GM19467 (cell line): ENCODE measurements at regions not wholly inside any gene's neighbourhood (a gene's known extent, or its start where the extent isn't known, plus 50 kb on each side); places are given as distances from the start of the nearest gene placed in this dataset.
"Not testable (repeated sequence)": the region's sequence is repeated elsewhere in the genome, so short reads cannot be mapped to it uniquely, and the experiment has no call there.

Experiments used
- ATAC-seq: cut with Tn5 transposase; IDR thresholded peaks from one replicate; pipeline ENCODE4 v1.9.1; 2021; ENCODE audit warnings: mild to moderate bottlenecking, moderate library complexity; ENCODE audit not compliant: unreplicated experiment

- ATAC-seq, result no peak
Measured at GRCh38 chr11:106482917-106483785, 405.7 kb downstream of the AASDHPPT start.

DNA sequence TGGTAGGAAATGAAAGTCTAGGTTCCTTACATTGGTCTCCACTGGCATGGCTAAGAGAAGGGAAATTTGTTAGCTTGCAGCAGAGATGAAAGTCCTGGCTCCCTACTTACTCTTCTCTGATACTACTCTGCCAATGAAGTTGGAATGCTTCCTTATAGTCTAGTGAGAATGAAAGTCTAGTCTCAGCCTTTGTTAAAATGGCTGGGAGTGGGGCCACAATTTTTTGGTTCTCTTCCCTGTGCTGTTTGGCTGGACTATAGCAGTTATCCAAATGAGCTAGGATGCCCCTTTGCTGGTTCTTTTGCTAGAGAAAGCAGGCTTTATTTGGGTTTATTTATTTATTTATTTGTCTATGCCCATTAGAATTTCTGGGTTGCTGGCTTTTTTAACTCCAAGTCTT, 414.3 kb downstream of the AASDHPPT start:
- no peak for ATAC-seq

DNA sequence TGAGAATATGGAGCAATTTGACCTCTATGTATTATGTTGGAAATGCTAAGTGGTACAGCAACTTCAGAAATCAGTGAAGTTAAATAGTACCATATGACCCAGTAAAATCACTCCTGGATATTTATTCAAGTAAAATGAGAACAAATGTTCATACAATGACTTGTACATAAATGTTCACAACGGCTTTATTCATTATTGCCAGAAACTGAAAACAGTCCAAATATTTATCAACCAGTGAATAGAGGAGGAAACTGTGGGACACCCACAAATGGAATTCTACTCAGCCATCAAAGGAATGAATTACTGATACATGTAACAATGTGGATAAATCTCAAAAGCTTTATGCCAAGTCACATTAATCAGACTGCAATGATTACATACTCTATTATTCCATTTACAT, 416.3 kb downstream of the AASDHPPT start:
- no peak for ATAC-seq

DNA sequence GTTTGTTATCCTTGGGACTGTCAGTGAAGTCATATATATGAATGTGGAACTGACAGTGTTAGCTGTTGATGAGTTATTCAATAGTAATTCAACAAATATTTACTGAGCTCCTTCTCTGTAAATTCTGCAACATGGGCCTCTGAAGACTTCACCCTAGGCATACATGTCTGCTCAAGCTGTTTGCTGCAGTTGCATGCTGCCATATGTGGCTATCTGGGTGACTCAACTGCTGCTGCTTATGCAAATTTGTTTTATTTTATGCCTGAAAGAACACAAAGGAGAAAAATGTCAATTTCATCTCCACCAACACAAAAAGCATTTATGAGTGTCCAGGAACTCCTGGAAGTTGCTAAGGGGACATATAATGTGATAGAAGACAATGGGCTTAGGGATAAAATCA, 417.6 kb downstream of the AASDHPPT start:
- no peak for ATAC-seq

DNA sequence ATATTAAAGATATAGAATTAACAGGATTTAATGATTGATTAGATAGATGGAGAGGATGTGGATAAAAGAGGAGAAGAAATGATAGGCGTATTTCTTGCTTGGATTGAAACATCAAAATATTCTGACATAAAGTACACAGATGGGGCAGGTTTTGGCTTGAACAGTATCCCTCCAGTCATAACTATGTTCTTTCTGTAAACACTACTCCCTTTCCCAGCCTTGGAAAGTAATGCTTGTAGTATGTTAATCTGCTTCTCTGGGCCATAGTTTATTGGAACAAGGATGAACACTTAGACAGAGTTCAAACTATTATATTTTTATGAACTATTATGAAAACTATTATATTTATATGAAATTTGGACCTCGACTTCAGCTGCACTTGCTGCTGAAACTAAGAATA, 419.2 kb downstream of the AASDHPPT start:
- no peak for ATAC-seq

DNA sequence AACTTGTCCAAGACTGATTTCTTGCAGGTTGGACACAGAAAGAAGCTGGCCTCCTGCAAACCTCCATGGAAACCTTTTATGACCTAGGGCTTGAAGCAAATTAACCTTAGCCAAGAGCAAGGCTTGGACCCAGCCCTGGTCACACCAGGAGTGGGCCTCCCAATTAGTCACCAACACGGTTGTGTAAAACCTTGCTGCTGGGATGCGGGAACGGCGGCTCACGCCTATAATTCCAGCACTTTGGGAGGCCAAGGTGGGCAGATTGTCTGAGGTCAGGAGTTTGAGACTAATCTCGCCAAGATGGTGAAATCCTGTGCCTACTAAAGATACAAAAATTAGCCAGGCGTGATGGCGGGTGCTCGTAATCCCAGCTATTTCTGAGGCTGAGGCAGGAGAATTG, 419.9 kb downstream of the AASDHPPT start:
- no peak for ATAC-seq

- no peak for ATAC-seq
Measured at GRCh38 chr11:106497822-106498221, 420.4 kb downstream of the AASDHPPT start.

- no peak for ATAC-seq
Measured at GRCh38 chr11:106503901-106504300, 426.4 kb downstream of the AASDHPPT start.

GRCh38 chr11:106507645-106508306, 430.3 kb downstream of the AASDHPPT start:
- ATAC-seq, result no peak

DNA sequence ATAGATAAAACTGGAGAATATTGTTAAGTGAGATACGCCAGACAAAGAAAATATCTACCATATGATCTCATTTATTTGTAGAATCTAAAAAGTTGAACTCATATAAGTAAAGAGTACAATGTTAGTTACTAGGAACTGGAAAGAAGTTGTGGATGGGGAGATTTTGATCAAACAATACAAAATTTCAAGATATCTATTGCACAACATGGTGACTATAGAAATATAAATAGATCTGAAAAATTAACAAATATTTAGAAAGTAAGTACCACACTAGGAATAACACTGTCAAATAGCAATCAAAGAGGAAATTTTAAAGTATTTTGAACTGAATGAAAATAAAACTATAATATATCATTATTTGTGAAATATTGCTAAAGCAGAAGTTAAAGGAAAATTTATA, 437.2 kb downstream of the AASDHPPT start:
- ATAC-seq, result no peak

GRCh38 chr11:106517426-106517825, 440.0 kb downstream of the AASDHPPT start:
- no peak for ATAC-seq

DNA sequence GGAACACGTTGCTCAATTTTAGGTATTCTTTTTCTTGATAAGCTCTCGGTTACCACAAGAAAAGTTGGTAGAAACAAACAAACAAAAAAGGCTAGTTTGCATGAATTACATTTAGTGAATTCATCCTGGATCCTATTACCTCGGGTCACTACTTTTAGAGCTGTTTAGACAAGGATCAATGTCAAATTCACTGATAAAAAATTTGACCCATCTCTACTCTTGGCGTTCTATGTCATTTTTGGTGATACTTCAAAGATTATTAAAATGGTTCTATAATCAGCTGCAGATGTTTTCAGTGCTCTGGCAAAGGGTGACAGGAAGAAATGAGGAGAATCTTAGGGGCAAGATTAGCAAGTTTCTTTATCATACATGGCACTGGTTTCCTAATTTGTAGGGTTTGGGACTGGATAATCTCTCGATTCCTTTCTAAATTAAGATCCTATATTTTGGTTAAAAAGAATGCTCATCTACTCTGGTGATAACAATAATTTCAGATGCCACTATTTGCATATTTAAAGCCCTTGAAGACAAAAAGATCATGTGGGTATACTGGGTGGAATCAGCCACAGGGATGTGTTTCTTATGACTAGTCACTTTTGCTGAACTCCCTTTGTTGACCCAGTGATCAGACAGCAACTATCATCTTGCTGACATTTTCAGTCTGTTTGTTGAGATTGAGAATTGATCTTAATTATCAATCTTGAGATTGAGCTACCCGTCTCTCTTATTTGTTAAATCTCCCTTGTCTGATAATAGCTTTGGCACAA, 442.9 kb downstream of the AASDHPPT start:
- ATAC-seq, result no peak

- ATAC-seq, result no peak
Measured at GRCh38 chr11:106520920-106521319, 443.5 kb downstream of the AASDHPPT start.

GRCh38 chr11:106523171-106523570, 445.7 kb downstream of the AASDHPPT start:
- no peak for ATAC-seq

GRCh38 chr11:106523921-106524320, 446.5 kb downstream of the AASDHPPT start:
- no peak for ATAC-seq

- ATAC-seq, result no peak
Measured at GRCh38 chr11:106524436-106524835, 447.0 kb downstream of the AASDHPPT start.

DNA sequence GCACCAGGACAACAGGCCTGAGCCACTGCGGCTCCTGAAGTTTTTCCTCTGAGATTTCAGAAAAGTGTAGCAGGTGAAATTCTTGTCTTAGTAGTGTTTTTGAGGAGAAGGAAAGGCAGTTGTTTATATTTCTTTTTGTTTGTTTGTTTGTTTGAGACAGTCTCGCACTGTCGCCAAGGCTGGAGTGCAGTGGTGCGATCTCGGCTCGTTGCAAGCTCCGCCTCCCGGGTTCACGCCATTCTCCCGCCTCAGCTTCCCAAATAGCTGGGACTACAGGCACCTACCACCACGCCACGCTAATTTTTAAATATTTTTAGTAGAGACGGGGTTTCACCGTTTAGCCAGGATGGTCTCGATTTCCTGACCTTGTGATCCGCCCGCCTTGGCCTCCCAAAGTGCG, 454.2 kb downstream of the AASDHPPT start:
- not testable (repeated sequence) for ATAC-seq

DNA sequence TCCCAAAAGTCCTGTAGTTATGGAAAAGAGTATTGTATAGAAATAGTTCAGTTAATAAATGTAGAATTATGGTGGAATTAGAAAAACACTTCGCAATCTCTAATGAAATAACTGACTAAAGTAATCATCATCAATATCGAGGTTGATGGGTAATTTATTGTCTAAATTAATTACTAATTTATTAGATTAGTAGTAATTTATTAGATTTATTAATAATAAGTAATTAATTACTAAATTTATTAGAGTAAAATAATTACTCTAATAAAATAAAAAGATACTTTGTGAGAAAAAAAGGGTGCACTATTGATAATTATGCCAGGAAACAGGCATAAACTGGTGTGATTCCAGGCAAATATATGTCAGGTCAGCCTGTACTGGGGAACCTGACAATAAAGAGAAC, 455.6 kb downstream of the AASDHPPT start:
- no peak for ATAC-seq

GRCh38 chr11:106540001-106540400, 462.5 kb downstream of the AASDHPPT start:
- ATAC-seq, result no peak

DNA sequence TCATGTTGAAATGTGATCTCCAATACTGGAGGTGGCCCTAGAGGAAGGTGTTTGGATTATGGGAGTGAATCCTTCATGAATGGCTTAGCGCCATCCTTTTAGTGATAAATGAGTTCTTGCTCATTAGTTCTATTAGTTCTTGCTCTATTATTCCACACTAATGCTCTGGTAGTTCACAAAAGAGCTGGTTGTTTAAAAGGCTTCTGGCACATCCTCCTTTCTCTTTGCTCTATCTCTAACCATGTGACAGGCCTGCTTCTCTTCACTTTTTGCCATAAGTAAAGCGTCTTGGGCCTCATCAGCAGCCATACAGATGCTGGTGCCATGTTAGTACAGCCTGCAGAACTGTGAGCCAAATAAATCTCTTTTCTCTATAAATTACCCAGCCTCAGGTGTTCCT, 469.9 kb downstream of the GUCY1A2 start:
- ATAC-seq, result no peak
